ENCODE measurements at regions not wholly inside any gene's neighbourhood (a gene's known extent, or its start where the extent isn't known, plus 50 kb on each side); places are given as distances from the start of the nearest gene placed in this dataset.

GRCh38 chr10:107790271-107790670 is 625.8 kb upstream of the SORCS1 start:
- no peak for TF ChIP-seq POLR2A (IDR thresholded peaks at IDR 0.05; ENCODE audit: low read depth)
- no peak for TF ChIP-seq CTCF (IDR thresholded peaks at IDR 0.05)
